GM23338 (cell line): ENCODE measurements at regions not wholly inside any gene's neighbourhood (a gene's known extent, or its start where the extent isn't known, plus 50 kb on each side); places are given as distances from the start of the nearest gene placed in this dataset.

ENCODE experiments used
- ATAC-seq: fragments of 200-7000 bp; cut with Tn5 transposase; 3 replicates; pipeline ENCODE4 v1.9.1; 2020
- DNase-seq: peaks from one replicate; pipeline ENCODE4 v3.0.0-alpha.2; 2015; ENCODE audit warnings: low spot score
- H2AFZ ChIP-seq: fragments of 200-600 bp; sonication (generic); 2 replicates; pipeline ENCODE4 v1.8.0; 2016; ENCODE audit warnings: antibody characterized with exemption, mild to moderate bottlenecking, moderate library complexity
- H3F3A ChIP-seq: fragments of 200-600 bp; sonication (generic); replicated peaks from 2 replicates; pipeline ENCODE4 v1.8.0; 2017; ENCODE audit warnings: antibody characterized with exemption, mixed run types, low read depth
- H3K27ac ChIP-seq: fragments of 200-600 bp; sonication (generic); 2 replicates; pipeline ENCODE4 v1.6.1; 2016; ENCODE audit warnings: low read depth
- H3K27me3 ChIP-seq: fragments of 200-600 bp; sonication (generic); 2 replicates; pipeline ENCODE4 v1.8.0; 2016; ENCODE audit warnings: mild to moderate bottlenecking, mixed run types, moderate library complexity; ENCODE audit not compliant: insufficient read depth
- H3K36me3 ChIP-seq: fragments of 200-600 bp; sonication (generic); 2 replicates; pipeline ENCODE4 v1.8.0; 2016; ENCODE audit warnings: mild to moderate bottlenecking; ENCODE audit not compliant: insufficient read depth
- H3K4me1 ChIP-seq: fragments of 200-600 bp; sonication (generic); 2 replicates; pipeline ENCODE4 v1.8.0; 2016; ENCODE audit warnings: mild to moderate bottlenecking, moderate library complexity; ENCODE audit not compliant: insufficient read depth
- H3K4me2 ChIP-seq: fragments of 200-600 bp; sonication (generic); 2 replicates; pipeline ENCODE4 v1.7.1; 2017; ENCODE audit warnings: mixed run types
- H3K4me3 ChIP-seq: fragments of 200-600 bp; sonication (generic); 2 replicates; pipeline ENCODE4 v1.6.1; 2016; ENCODE audit warnings: mixed run types
- H3K79me2 ChIP-seq: fragments of 200-600 bp; sonication (generic); replicated peaks from 2 replicates; pipeline ENCODE4 v1.8.0; 2017; ENCODE audit warnings: mild to moderate bottlenecking; ENCODE audit not compliant: insufficient read depth
- H3K9me2 ChIP-seq: fragments of 200-600 bp; sonication (generic); 2 replicates; pipeline ENCODE4 v1.8.0; 2017; ENCODE audit not compliant: insufficient read depth
- H4K20me1 ChIP-seq: fragments of 200-600 bp; sonication (generic); replicated peaks from 2 replicates; pipeline ENCODE4 v1.8.0; 2017; ENCODE audit warnings: mild to moderate bottlenecking; ENCODE audit not compliant: insufficient read depth
- H3K27ac Mint-ChIP-seq: 2 replicates; pipeline ENCODE4 v1.8.0; 2020; ENCODE audit warnings: inconsistent platforms, mild to moderate bottlenecking, moderate library complexity, mixed read lengths
- H3K27me3 Mint-ChIP-seq: 3 replicates; pipeline ENCODE4 v1.8.0; 2022; ENCODE audit warnings: low read depth, mild to moderate bottlenecking, moderate library complexity, mixed read lengths, inconsistent platforms; ENCODE audit not compliant: insufficient read depth, poor library complexity
- H3K36me3 Mint-ChIP-seq: 3 replicates; pipeline ENCODE4 v1.8.0; 2021; ENCODE audit warnings: low read depth, mild to moderate bottlenecking, inconsistent platforms, moderate library complexity, mixed read lengths
- H3K4me1 Mint-ChIP-seq: 3 replicates; pipeline ENCODE4 v1.8.0; 2020; ENCODE audit warnings: mild to moderate bottlenecking, inconsistent platforms, mixed read lengths
- H3K4me3 Mint-ChIP-seq: 3 replicates; pipeline ENCODE4 v1.8.0; 2021; ENCODE audit warnings: moderate library complexity, mild to moderate bottlenecking, inconsistent platforms, mixed read lengths
- H3K9me3 Mint-ChIP-seq: 3 replicates; pipeline ENCODE4 v1.8.0; 2020; ENCODE audit warnings: moderate library complexity, mild to moderate bottlenecking, inconsistent platforms, mixed read lengths
- CREB1 ChIP-seq: fragments of 250-450 bp; sonication (Bioruptor Pico); IDR thresholded peaks from 2 replicates; pipeline ENCODE4 v1.5.0; 2020; ENCODE audit warnings: low read depth, mild to moderate bottlenecking, moderate library complexity
- EZH2 ChIP-seq: fragments of 200-600 bp; sonication (generic); IDR thresholded peaks from one replicate; pipeline ENCODE4 v1.8.0; 2017; ENCODE audit warnings: antibody characterized with exemption, mild to moderate bottlenecking, low read depth; ENCODE audit not compliant: unreplicated experiment
- EZH2phosphoT487 ChIP-seq: fragments of 200-600 bp; sonication (generic); IDR thresholded peaks from one replicate; pipeline ENCODE4 v1.8.1; 2018; ENCODE audit warnings: antibody characterized with exemption; ENCODE audit not compliant: unreplicated experiment
- NANOG ChIP-seq: IDR thresholded peaks from 2 replicates; pipeline ENCODE4 v1.6.1; 2016; ENCODE audit warnings: antibody characterized with exemption, borderline replicate concordance
- POLR2AphosphoS5 ChIP-seq: IDR thresholded peaks from 2 replicates; pipeline ENCODE4 v1.6.1; 2016; ENCODE audit warnings: antibody characterized with exemption, low read depth
- STAT1 ChIP-seq: IDR thresholded peaks from one replicate; pipeline ENCODE4 v1.6.1; 2016; ENCODE audit warnings: antibody characterized with exemption; ENCODE audit not compliant: unreplicated experiment
- ZNF331 ChIP-seq: fragments of 250-450 bp; sonication (Bioruptor Pico); IDR thresholded peaks from 2 replicates; pipeline ENCODE4 v1.5.0; 2020; ENCODE audit warnings: low read depth, mild to moderate bottlenecking, moderate library complexity
- TF ChIP-seq, protein P1 (sequence below): IDR thresholded peaks from one replicate; pipeline ENCODE4 v1.6.1; 2018; ENCODE audit warnings: antibody characterized with exemption; ENCODE audit not compliant: unreplicated experiment
- TF ChIP-seq, protein P2 (sequence below): IDR thresholded peaks from 2 replicates; pipeline ENCODE4 v1.6.1; 2016; ENCODE audit warnings: antibody characterized with exemption
- TF ChIP-seq, protein P3 (sequence below), 2 experiments: fragments of 200-600 bp in 1 of 2; sonication (generic) in 1 of 2; conservative IDR thresholded peaks; 2 replicates each; pipeline versions ENCODE4 v1.5.1 to v1.6.1; 2016 to 2017; ENCODE audit warnings: antibody characterized with exemption in 2 of 2, low read depth in 2 of 2, mild to moderate bottlenecking in 2 of 2, moderate library complexity in 1 of 2
- TF ChIP-seq, protein P4 (sequence below): fragments of 250-450 bp; sonication (Bioruptor Pico); IDR thresholded peaks from 2 replicates; pipeline ENCODE4 v1.5.0; 2020; ENCODE audit warnings: mild to moderate bottlenecking, moderate library complexity

GRCh38 chr9:78406933-78407332 is 110.0 kb downstream of the PSAT1 start (continued):
- TF ChIP-seq, protein P1, sequence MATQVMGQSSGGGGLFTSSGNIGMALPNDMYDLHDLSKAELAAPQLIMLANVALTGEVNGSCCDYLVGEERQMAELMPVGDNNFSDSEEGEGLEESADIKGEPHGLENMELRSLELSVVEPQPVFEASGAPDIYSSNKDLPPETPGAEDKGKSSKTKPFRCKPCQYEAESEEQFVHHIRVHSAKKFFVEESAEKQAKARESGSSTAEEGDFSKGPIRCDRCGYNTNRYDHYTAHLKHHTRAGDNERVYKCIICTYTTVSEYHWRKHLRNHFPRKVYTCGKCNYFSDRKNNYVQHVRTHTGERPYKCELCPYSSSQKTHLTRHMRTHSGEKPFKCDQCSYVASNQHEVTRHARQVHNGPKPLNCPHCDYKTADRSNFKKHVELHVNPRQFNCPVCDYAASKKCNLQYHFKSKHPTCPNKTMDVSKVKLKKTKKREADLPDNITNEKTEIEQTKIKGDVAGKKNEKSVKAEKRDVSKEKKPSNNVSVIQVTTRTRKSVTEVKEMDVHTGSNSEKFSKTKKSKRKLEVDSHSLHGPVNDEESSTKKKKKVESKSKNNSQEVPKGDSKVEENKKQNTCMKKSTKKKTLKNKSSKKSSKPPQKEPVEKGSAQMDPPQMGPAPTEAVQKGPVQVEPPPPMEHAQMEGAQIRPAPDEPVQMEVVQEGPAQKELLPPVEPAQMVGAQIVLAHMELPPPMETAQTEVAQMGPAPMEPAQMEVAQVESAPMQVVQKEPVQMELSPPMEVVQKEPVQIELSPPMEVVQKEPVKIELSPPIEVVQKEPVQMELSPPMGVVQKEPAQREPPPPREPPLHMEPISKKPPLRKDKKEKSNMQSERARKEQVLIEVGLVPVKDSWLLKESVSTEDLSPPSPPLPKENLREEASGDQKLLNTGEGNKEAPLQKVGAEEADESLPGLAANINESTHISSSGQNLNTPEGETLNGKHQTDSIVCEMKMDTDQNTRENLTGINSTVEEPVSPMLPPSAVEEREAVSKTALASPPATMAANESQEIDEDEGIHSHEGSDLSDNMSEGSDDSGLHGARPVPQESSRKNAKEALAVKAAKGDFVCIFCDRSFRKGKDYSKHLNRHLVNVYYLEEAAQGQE = no peak
- TF ChIP-seq, protein P2, sequence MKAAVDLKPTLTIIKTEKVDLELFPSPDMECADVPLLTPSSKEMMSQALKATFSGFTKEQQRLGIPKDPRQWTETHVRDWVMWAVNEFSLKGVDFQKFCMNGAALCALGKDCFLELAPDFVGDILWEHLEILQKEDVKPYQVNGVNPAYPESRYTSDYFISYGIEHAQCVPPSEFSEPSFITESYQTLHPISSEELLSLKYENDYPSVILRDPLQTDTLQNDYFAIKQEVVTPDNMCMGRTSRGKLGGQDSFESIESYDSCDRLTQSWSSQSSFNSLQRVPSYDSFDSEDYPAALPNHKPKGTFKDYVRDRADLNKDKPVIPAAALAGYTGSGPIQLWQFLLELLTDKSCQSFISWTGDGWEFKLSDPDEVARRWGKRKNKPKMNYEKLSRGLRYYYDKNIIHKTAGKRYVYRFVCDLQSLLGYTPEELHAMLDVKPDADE = no peak
- TF ChIP-seq EZH2 (no peak), NANOG (no peak), ZNF331 (no peak), STAT1 (no peak)
- TF ChIP-seq, protein P3, sequence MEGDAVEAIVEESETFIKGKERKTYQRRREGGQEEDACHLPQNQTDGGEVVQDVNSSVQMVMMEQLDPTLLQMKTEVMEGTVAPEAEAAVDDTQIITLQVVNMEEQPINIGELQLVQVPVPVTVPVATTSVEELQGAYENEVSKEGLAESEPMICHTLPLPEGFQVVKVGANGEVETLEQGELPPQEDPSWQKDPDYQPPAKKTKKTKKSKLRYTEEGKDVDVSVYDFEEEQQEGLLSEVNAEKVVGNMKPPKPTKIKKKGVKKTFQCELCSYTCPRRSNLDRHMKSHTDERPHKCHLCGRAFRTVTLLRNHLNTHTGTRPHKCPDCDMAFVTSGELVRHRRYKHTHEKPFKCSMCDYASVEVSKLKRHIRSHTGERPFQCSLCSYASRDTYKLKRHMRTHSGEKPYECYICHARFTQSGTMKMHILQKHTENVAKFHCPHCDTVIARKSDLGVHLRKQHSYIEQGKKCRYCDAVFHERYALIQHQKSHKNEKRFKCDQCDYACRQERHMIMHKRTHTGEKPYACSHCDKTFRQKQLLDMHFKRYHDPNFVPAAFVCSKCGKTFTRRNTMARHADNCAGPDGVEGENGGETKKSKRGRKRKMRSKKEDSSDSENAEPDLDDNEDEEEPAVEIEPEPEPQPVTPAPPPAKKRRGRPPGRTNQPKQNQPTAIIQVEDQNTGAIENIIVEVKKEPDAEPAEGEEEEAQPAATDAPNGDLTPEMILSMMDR (conservative IDR thresholded peaks at IDR 0.05; ENCODE audit: low read depth in 2 of 2) = no peak

DNA sequence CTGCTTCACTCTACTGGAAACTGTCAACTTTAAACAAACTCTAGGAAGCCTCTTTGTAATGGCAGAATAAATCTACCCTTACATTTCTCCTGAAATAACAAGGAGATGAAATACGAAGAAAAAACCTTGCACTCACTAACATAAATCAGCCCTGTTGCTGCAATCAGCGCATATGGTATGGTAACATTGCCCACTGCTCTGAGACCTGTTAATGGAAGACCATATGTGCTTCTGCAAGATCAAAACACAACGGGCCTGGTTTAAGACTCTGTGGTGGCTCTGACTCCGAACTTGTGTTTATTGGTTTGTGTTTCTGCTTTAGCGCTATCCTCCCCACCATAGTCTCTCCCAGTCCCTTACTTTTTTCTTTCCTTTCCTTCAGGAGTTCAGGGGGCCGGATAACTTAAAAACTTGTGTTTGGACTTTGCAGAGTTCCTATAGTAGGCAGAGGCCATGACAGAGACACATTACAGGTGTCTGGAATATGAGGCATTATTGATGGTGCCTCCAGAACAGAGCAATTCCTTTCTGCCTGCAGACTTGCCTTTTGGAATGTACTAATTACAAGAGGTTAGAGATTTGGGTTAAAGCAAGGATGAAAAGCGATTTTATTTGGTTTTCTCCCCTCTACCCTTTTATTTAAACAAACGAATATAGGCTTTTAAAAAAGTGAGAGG is 110.8 kb downstream of the PSAT1 start:
- H3K4me1 ChIP-seq = peaks cover 32% of the 10 kb centered on the region
- H3K79me2 ChIP-seq = no peaks in the 10 kb centered on the region
- no peaks in the 10 kb centered on the region for H3K27me3 ChIP-seq
- Mint-ChIP-seq H3K27me3 (peaks cover 1% of the 10 kb centered on the region), H3K36me3 (peaks cover 20% of the 10 kb centered on the region), H3K9me3 (peaks cover 12% of the 10 kb centered on the region; the same call in 2 of the 3 replicates), H3K4me3 (no peak overlapping the region), H3K4me1 (peaks cover 22% of the 10 kb centered on the region), H3K27ac (no peak overlapping the region)
- no peaks in the 10 kb centered on the region; the same call in 1 of the 2 replicates for H3K36me3 ChIP-seq
- no peak overlapping the region for H2AFZ ChIP-seq
- H3K4me3 ChIP-seq = no peak overlapping the region
- no peaks in the 10 kb centered on the region for H4K20me1 ChIP-seq
- no peak for DNase-seq
- no peak for ATAC-seq
- H3K9me2 ChIP-seq = no peaks in the 10 kb centered on the region
- no peaks in the 10 kb centered on the region; the same call in 1 of the 2 replicates for H3F3A ChIP-seq
- peak overlapping the region; percentile 54; the same call in 1 of the 2 replicates for H3K4me2 ChIP-seq
- no peak overlapping the region for H3K27ac ChIP-seq
- no peak for TF ChIP-seq CREB1 (CRISPR knock-in tag)
- TF ChIP-seq, protein P2 = no peak
- no peak for TF ChIP-seq EZH2phosphoT487
- TF ChIP-seq POLR2AphosphoS5 = no peak
- TF ChIP-seq, protein P4, sequence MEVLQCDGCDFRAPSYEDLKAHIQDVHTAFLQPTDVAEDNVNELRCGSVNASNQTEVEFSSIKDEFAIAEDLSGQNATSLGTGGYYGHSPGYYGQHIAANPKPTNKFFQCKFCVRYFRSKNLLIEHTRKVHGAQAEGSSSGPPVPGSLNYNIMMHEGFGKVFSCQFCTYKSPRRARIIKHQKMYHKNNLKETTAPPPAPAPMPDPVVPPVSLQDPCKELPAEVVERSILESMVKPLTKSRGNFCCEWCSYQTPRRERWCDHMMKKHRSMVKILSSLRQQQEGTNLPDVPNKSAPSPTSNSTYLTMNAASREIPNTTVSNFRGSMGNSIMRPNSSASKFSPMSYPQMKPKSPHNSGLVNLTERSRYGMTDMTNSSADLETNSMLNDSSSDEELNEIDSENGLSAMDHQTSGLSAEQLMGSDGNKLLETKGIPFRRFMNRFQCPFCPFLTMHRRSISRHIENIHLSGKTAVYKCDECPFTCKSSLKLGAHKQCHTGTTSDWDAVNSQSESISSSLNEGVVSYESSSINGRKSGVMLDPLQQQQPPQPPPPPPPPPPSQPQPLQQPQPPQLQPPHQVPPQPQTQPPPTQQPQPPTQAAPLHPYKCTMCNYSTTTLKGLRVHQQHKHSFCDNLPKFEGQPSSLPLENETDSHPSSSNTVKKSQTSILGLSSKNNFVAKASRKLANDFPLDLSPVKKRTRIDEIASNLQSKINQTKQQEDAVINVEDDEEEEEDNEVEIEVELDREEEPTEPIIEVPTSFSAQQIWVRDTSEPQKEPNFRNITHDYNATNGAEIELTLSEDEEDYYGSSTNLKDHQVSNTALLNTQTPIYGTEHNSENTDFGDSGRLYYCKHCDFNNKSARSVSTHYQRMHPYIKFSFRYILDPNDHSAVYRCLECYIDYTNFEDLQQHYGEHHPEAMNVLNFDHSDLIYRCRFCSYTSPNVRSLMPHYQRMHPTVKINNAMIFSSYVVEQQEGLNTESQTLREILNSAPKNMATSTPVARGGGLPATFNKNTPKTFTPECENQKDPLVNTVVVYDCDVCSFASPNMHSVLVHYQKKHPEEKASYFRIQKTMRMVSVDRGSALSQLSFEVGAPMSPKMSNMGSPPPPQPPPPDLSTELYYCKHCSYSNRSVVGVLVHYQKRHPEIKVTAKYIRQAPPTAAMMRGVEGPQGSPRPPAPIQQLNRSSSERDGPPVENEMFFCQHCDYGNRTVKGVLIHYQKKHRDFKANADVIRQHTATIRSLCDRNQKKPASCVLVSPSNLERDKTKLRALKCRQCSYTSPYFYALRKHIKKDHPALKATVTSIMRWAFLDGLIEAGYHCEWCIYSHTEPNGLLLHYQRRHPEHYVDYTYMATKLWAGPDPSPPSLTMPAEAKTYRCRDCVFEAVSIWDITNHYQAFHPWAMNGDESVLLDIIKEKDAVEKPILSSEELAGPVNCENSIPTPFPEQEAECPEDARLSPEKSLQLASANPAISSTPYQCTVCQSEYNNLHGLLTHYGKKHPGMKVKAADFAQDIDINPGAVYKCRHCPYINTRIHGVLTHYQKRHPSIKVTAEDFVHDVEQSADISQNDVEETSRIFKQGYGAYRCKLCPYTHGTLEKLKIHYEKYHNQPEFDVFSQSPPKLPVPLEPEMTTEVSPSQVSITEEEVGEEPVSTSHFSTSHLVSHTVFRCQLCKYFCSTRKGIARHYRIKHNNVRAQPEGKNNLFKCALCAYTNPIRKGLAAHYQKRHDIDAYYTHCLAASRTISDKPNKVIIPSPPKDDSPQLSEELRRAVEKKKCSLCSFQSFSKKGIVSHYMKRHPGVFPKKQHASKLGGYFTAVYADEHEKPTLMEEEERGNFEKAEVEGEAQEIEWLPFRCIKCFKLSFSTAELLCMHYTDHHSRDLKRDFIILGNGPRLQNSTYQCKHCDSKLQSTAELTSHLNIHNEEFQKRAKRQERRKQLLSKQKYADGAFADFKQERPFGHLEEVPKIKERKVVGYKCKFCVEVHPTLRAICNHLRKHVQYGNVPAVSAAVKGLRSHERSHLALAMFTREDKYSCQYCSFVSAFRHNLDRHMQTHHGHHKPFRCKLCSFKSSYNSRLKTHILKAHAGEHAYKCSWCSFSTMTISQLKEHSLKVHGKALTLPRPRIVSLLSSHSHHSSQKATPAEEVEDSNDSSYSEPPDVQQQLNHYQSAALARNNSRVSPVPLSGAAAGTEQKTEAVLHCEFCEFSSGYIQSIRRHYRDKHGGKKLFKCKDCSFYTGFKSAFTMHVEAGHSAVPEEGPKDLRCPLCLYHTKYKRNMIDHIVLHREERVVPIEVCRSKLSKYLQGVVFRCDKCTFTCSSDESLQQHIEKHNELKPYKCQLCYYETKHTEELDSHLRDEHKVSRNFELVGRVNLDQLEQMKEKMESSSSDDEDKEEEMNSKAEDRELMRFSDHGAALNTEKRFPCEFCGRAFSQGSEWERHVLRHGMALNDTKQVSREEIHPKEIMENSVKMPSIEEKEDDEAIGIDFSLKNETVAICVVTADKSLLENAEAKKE (CRISPR knock-in tag) = no peak
